ENCODE measurements at regions not wholly inside any gene's neighbourhood (a gene's known extent, or its start where the extent isn't known, plus 50 kb on each side); places are given as distances from the start of the nearest gene placed in this dataset.
A peak's percentile ranks its signal among the peaks of the same experiment; 100 is the strongest.

GRCh38 chr4:181538431-181538830 lies 704.8 kb upstream of the TENM3 start:
- Histone ChIP-seq H3K4me3 (ENCODE audit: insufficient read depth in 1 of 2, low read depth in 1 of 2, low read length in 2 of 2) (no peak overlapping the region), H4K8ac (ENCODE audit: low read length) (no peak overlapping the region), H2AFZ (ENCODE audit: low read depth, low read length) (no peak overlapping the region), H3K14ac (ENCODE audit: low read length in 2 of 2) (no peak overlapping the region), H2BK15ac (ENCODE audit: low read depth, poor library complexity, severe bottlenecking) (no peak overlapping the region), H3K36me3 (ENCODE audit: control insufficient read depth in 1 of 2, insufficient read depth in 2 of 2, low read depth in 1 of 2, low read length in 2 of 2) (no peaks in the 10 kb centered on the region), H2BK12ac (ENCODE audit: low read length in 2 of 2) (no peak overlapping the region), H3K27me3 (ENCODE audit: control insufficient read depth in 1 of 2, insufficient read depth in 1 of 2, low read length in 2 of 2) (no peaks in the 10 kb centered on the region), H3K4me1 (ENCODE audit: control insufficient read depth, insufficient read depth, low read depth, low read length) (no peaks in the 10 kb centered on the region), H3K9ac (ENCODE audit: low read length) (no peak overlapping the region), H3K4ac (ENCODE audit: low read depth in 1 of 2, low read length in 2 of 2) (no peak overlapping the region), H3K79me1 (replicated peaks; ENCODE audit: low read length, poor library complexity, severe bottlenecking) (no peaks in the 10 kb centered on the region), H3K18ac (ENCODE audit: low read depth in 1 of 2, low read length in 2 of 2) (no peak overlapping the region), H3K9me3 (ENCODE audit: control insufficient read depth, low read length) (no peaks in the 10 kb centered on the region), H2BK5ac (ENCODE audit: low read depth, low read length, poor library complexity, severe bottlenecking) (no peak overlapping the region), H3K4me2 (ENCODE audit: low read length, poor library complexity, severe bottlenecking) (no peak overlapping the region), H3K27ac (ENCODE audit: low read length, poor library complexity, severe bottlenecking) (no peak overlapping the region), H4K91ac (ENCODE audit: low read length) (no peak overlapping the region), H3K23ac (ENCODE audit: low read length in 2 of 2) (no peak overlapping the region), H2AK5ac (ENCODE audit: low read length, severe bottlenecking) (no peak overlapping the region), H2BK120ac (ENCODE audit: low read depth, low read length) (no peak overlapping the region)
- WGBS: 68% methylated on average over 3 of the region's 3 CpGs
- DNase-seq: no peak

GRCh38 chr4:181541396-181541795 lies 701.8 kb upstream of the TENM3 start:
- 79% methylated on average over 2 of the region's 2 CpGs for WGBS
- Histone ChIP-seq H3K18ac (ENCODE audit: low read depth in 1 of 2, low read length in 2 of 2) (no peak overlapping the region), H3K27ac (ENCODE audit: low read length, poor library complexity, severe bottlenecking) (no peak overlapping the region), H4K91ac (ENCODE audit: low read length) (no peak overlapping the region), H3K4me3 (ENCODE audit: insufficient read depth in 1 of 2, low read depth in 1 of 2, low read length in 2 of 2) (no peak overlapping the region), H3K4ac (ENCODE audit: low read depth in 1 of 2, low read length in 2 of 2) (no peak overlapping the region), H4K8ac (ENCODE audit: low read length) (no peak overlapping the region), H3K36me3 (ENCODE audit: control insufficient read depth in 1 of 2, insufficient read depth in 2 of 2, low read depth in 1 of 2, low read length in 2 of 2) (no peaks in the 10 kb centered on the region), H3K79me1 (replicated peaks; ENCODE audit: low read length, poor library complexity, severe bottlenecking) (no peaks in the 10 kb centered on the region), H3K9ac (ENCODE audit: low read length) (no peak overlapping the region), H2BK12ac (ENCODE audit: low read length in 2 of 2) (no peak overlapping the region), H3K27me3 (ENCODE audit: control insufficient read depth in 1 of 2, insufficient read depth in 1 of 2, low read length in 2 of 2) (no peaks in the 10 kb centered on the region), H2BK5ac (ENCODE audit: low read depth, low read length, poor library complexity, severe bottlenecking) (no peak overlapping the region), H2BK15ac (ENCODE audit: low read depth, poor library complexity, severe bottlenecking) (no peak overlapping the region), H2AFZ (ENCODE audit: low read depth, low read length) (no peak overlapping the region), H3K23ac (ENCODE audit: low read length in 2 of 2) (no peak overlapping the region), H3K9me3 (ENCODE audit: control insufficient read depth, low read length) (no peaks in the 10 kb centered on the region), H2AK5ac (ENCODE audit: low read length, severe bottlenecking) (no peak overlapping the region), H2BK120ac (ENCODE audit: low read depth, low read length) (no peak overlapping the region), H3K14ac (ENCODE audit: low read length in 2 of 2) (no peak overlapping the region), H3K4me1 (ENCODE audit: control insufficient read depth, insufficient read depth, low read depth, low read length) (no peaks in the 10 kb centered on the region), H3K4me2 (ENCODE audit: low read length, poor library complexity, severe bottlenecking) (no peak overlapping the region)
- peak; percentile 62 for DNase-seq

DNA sequence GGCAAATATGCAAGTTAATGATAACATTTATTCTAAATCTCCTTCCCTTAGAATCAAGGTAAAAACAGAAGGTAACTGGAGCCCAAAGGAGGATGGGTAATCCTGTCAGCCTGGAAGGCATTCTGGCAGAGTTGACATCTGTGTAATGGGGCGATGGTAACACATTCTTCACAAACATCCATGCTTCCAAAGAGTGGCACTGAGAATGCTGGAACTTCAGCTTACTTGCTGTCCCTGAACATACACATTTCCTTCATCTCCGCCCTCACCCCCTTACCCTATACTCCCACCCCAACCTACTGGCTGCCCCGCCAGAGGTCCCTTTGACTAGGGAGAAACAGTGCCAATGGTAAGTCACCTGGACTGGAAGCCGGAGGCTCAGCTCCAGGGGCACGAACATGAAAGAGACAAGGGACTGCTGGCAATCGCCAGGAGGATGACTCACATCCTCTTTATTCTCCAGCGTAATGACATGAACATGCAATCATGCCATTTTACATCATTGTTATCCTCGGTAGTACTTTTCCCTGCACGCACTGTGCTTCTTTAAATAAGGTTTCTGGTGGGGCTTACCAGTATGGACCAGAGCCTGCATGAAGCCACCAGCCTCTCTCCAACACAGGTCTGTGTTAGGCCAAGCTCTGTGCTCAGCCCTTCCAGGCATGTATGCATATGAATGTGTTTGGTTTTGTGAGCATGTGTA lies 694.2 kb upstream of the TENM3 start:
- Histone ChIP-seq H2AK5ac (ENCODE audit: low read length, severe bottlenecking) (no peak overlapping the region), H3K36me3 (ENCODE audit: control insufficient read depth in 1 of 2, insufficient read depth in 2 of 2, low read depth in 1 of 2, low read length in 2 of 2) (no peaks in the 10 kb centered on the region)

GRCh38 chr4:181549576-181550188 lies 693.5 kb upstream of the TENM3 start:
- H3K4me2 ChIP-seq (ENCODE audit: low read length, poor library complexity, severe bottlenecking): no peak overlapping the region
- H3K23ac ChIP-seq (ENCODE audit: low read length in 2 of 2): no peak overlapping the region
- no peak overlapping the region for H2BK12ac ChIP-seq (ENCODE audit: low read length in 2 of 2)
- H3K9me3 ChIP-seq (ENCODE audit: control insufficient read depth, low read length): no peaks in the 10 kb centered on the region
- no peaks in the 10 kb centered on the region for H3K79me1 ChIP-seq (replicated peaks; ENCODE audit: low read length, poor library complexity, severe bottlenecking)
- H3K4me1 ChIP-seq (ENCODE audit: control insufficient read depth, insufficient read depth, low read depth, low read length): peaks cover 2% of the 10 kb centered on the region
- H2AK5ac ChIP-seq (ENCODE audit: low read length, severe bottlenecking): no peak overlapping the region
- H2AFZ ChIP-seq (ENCODE audit: low read depth, low read length): no peak overlapping the region
- peak overlapping the region in 1 of 2 experiments; percentile 11 for H3K4me3 ChIP-seq (ENCODE audit: insufficient read depth in 1 of 2, low read depth in 1 of 2, low read length in 2 of 2)
- H3K36me3 ChIP-seq (ENCODE audit: control insufficient read depth in 1 of 2, insufficient read depth in 2 of 2, low read depth in 1 of 2, low read length in 2 of 2): no peaks in the 10 kb centered on the region
- no peak overlapping the region for H4K91ac ChIP-seq (ENCODE audit: low read length)
- no peak overlapping the region for H2BK15ac ChIP-seq (ENCODE audit: low read depth, poor library complexity, severe bottlenecking)
- no peak overlapping the region for H3K14ac ChIP-seq (ENCODE audit: low read length in 2 of 2)
- peak overlapping the region; percentile 73 for H3K9ac ChIP-seq (ENCODE audit: low read length)
- no peak for DNase-seq
- H2BK5ac ChIP-seq (ENCODE audit: low read depth, low read length, poor library complexity, severe bottlenecking): no peak overlapping the region
- no peak overlapping the region for H2BK120ac ChIP-seq (ENCODE audit: low read depth, low read length)
- no peak overlapping the region for H3K27ac ChIP-seq (ENCODE audit: low read length, poor library complexity, severe bottlenecking)
- no peak overlapping the region for H3K4ac ChIP-seq (ENCODE audit: low read depth in 1 of 2, low read length in 2 of 2)
- no peak overlapping the region for H3K18ac ChIP-seq (ENCODE audit: low read depth in 1 of 2, low read length in 2 of 2)
- no peaks in the 10 kb centered on the region for H3K27me3 ChIP-seq (ENCODE audit: control insufficient read depth in 1 of 2, insufficient read depth in 1 of 2, low read length in 2 of 2)
- no CpG with 5 or more reads among the region's 3 CpGs for WGBS
- no peak overlapping the region for H4K8ac ChIP-seq (ENCODE audit: low read length)

More for the DNA sequence above, 694.2 kb upstream of the TENM3 start:
- peak; percentile 88 for DNase-seq
- no peak overlapping the region for H2BK15ac ChIP-seq (ENCODE audit: low read depth, poor library complexity, severe bottlenecking)
- peaks cover 2% of the 10 kb centered on the region for H3K4me1 ChIP-seq (ENCODE audit: control insufficient read depth, insufficient read depth, low read depth, low read length)
- H2BK5ac ChIP-seq (ENCODE audit: low read depth, low read length, poor library complexity, severe bottlenecking): peak overlapping the region; percentile 39
- no peak overlapping the region for H3K4me2 ChIP-seq (ENCODE audit: low read length, poor library complexity, severe bottlenecking)
- H3K79me1 ChIP-seq (replicated peaks; ENCODE audit: low read length, poor library complexity, severe bottlenecking): no peaks in the 10 kb centered on the region
- H3K9ac ChIP-seq (ENCODE audit: low read length): peak overlapping the region; percentile 73
- peak overlapping the region in 1 of 2 experiments; percentile 50 for H3K18ac ChIP-seq (ENCODE audit: low read depth in 1 of 2, low read length in 2 of 2)
- H3K27ac ChIP-seq (ENCODE audit: low read length, poor library complexity, severe bottlenecking): no peak overlapping the region
- H3K4me3 ChIP-seq (ENCODE audit: insufficient read depth in 1 of 2, low read depth in 1 of 2, low read length in 2 of 2): peak overlapping the region in 1 of 2 experiments; percentile 11
- H2BK120ac ChIP-seq (ENCODE audit: low read depth, low read length): no peak overlapping the region
- no peaks in the 10 kb centered on the region for H3K27me3 ChIP-seq (ENCODE audit: control insufficient read depth in 1 of 2, insufficient read depth in 1 of 2, low read length in 2 of 2)
- H3K14ac ChIP-seq (ENCODE audit: low read length in 2 of 2): no peak overlapping the region
- 43% methylated on average over 9 of the region's 9 CpGs for WGBS
- H3K9me3 ChIP-seq (ENCODE audit: control insufficient read depth, low read length): no peaks in the 10 kb centered on the region
- no peak overlapping the region for H2AFZ ChIP-seq (ENCODE audit: low read depth, low read length)
- H4K91ac ChIP-seq (ENCODE audit: low read length): peak overlapping the region; percentile 77
- no peak overlapping the region for H3K23ac ChIP-seq (ENCODE audit: low read length in 2 of 2)
- H3K4ac ChIP-seq (ENCODE audit: low read depth in 1 of 2, low read length in 2 of 2): no peak overlapping the region
- H2BK12ac ChIP-seq (ENCODE audit: low read length in 2 of 2): no peak overlapping the region
- H4K8ac ChIP-seq (ENCODE audit: low read length): peak overlapping the region; percentile 16

Measured in mesenchymal stem cell (in vitro differentiated cells and primary cell).